ENCODE measurements at regions not wholly inside any gene's neighbourhood (a gene's known extent, or its start where the extent isn't known, plus 50 kb on each side); places are given as distances from the start of the nearest gene placed in this dataset.
"Not testable (repeated sequence)": the region's sequence is repeated elsewhere in the genome, so short reads cannot be mapped to it uniquely, and the experiment has no call there.

DNA sequence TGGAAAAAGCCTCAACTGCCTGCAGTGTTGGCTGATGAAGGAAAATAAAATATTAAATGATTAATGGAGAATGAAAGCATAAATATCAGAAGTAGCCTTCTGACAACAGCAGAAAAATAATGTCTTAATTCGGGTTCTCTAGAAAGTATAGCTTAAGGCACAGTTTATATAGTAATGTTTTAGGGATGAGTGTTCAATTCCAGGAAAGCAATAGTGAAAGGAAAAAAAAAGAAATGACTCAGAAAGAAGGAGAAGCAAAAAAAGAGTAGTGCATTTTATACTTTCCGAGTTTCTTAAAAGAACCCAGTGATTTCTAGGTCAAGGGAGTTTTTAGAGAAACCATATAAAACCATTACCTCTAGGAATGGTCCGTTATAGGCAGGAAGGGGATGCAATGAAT lies 137.3 kb downstream of the HTR1B start:
- DNase-seq (ENCODE audit: low read depth in 2 of 2) = no peak

DNA sequence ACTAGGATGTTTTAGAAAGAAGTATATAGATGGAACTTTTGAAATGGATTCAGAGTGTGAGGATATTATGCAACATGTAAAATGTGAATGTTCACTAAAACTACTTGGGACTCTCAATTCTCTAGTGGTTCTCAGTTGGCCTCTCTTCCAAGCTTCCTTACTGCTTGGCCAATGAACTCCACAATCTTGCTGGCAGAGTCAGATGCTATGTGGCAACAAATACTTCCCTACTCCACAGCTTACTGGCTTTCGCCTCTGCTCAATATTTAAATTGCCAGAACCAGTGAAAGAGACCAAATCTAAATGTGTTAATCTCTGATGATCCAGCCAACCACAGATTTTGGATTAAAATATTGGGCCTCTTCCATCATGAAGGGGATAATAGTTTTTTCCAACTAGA lies 138.4 kb downstream of the HTR1B start:
- DNase-seq (ENCODE audit: low read depth in 2 of 2) = no peak

DNA sequence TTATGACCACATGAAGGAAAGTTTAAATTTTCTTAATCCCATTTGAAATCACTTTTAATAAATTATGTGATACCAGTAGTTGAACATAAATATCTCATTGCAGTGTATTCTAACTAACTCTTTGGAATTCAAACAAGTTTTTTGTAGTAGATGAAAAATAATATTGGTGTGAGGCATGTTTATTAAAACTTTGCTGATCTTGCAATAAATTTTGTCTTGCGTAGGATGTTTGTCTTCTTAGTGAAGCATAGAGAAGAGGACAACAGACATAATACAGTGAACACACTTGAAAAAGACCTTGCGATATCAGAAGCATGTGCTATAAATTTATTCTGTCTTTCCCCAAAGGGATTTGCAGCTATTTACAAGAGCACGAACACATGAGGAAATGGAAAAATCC lies 140.7 kb downstream of the HTR1B start:
- DNase-seq (ENCODE audit: low read depth in 2 of 2) = no peak

DNA sequence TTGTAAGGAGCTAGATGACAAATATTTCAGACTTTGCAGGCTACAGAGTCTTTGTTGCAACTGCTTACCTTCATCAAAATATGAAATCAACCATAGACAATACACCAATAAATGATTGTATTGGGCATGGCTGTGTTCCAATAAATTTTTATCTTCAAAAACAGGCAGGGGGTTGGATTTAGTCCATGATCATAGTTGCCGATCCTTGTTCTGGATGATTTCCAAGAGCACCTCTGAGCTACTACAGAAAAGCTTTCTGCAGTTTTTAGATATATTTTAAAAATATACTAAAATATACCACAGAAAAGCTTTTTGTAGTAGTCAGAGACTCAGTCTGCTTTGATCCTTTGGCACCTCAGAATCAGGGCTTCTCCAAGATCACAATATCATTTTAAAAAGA lies 145.0 kb downstream of the HTR1B start:
- DNase-seq (ENCODE audit: low read depth in 2 of 2) = peak; percentile 23 to 40

DNA sequence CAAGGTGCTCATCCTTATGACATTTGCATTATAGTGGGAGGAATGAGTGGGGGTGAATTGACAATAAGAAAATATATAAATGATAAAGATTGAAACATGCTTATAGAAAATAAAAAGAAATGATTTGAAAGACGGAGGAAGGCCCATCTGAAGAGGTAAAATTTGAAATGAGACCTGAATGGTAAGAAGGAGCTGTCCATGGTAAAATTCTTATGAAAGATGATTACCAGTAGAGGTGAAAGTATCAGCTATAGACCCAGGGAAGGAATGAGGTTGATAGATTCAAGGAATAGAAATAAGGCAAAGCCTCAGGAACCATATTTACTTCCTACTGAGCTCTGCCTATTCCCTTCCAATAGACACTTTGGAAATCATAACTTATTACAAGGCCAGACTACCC lies 149.7 kb downstream of the HTR1B start:
- DNase-seq (ENCODE audit: low read depth in 2 of 2) = no peak

DNA sequence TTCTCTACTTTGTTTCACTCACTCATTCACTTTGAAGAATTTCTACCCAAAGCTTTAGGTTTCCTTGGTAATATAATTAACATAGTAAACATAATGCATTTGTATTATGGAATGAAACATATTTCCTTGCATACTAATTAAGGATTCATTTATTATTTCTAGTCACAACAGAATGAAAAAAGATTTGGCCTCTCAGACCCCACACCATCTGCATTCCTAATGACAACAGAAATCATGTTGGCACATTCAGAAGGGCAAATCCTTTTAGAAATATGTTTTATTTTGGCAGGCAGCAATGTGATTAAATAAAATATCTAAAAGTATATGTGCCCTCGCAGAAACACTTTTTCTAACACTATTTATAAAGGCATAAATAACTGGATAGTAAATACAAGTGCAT lies 163.4 kb downstream of the HTR1B start:
- DNase-seq (ENCODE audit: low read depth in 2 of 2) = no peak

DNA sequence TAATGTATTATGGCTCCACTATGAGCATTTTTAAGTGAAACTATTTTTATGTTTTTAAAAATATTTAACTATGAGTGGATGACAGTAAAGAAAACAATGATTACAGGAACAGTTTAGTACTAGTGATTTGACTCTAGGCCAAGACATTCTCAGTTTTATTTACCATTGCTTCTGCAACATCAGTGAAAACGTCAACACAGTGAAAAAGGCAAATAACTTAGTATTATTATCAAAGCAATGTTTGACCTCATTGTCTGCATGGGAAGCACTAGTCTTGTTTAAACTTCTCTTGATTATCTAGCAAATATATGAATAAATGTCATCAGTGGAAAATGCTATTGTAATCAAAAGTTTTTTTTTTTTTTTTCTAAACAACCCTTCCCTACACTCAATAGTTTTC lies 165.0 kb downstream of the HTR1B start:
- peak; percentile 44 to 58 for DNase-seq (ENCODE audit: low read depth in 2 of 2)

DNA sequence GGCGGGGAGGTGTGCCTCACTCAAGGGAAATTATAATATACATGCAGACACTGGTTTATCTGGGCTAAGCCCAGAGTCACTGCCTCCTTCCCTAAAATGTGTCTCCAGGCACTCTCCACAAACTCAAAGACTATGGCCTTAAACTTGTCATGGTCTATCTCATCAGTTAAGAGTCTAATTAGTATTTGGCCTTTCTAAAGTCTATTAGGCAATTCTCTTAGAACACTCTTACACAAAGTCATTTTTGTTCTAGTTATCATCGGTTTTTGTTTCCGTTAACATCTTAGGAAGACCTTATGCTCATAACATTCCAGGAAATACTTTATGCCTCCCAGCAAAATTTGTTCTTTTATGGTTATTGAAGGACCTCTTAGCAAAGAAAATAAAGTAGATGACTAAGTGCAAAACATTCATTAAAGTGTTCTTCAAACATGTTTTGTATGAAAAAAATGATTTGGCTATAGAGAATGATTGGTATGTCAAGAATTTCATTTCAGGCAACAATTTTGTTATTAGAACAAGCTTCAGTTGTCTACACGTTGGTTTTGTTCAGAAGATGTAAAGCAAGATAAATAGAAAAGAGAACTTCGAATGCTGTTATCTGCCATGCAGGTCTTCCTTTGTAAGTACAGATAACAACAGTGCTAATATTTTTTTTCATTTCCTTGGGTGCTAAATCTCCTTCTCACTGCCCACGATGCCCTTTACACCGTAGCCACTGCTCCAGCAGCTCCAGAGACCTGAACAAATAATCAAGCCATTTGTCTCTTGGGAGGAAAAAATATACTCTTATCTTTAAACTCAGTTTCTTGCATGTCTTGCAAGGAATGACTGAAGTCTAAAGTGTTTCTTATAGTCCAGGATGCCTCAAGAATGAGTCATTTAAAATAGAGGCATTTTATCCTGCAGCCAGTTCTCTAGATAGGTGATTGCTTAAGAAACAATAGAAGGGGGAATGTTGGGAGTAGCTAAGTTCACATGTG lies 170.4 kb downstream of the HTR1B start:
- peak; percentile 40 to 86 for DNase-seq (ENCODE audit: low read depth in 2 of 2)

DNA sequence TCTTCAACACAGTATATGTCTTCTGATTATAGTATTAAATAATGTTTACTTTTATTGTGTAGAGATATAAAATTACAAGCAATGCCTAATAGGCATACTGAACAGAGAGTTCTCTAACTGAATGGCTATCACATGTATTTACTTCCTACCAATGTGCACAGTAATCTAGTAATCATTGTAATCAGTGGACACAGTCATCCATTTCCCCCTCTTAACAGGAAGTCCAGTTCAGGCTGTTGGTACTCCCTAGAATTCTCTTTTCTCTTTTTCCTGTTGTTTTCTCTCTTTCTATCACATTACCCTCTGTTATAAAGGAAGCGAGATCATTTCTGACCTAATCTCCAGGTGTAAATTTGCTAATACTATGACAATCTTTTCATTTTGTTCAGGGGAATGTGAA lies 172.5 kb downstream of the HTR1B start:
- DNase-seq (ENCODE audit: low read depth in 2 of 2) = peak; percentile 32 to 77

DNA sequence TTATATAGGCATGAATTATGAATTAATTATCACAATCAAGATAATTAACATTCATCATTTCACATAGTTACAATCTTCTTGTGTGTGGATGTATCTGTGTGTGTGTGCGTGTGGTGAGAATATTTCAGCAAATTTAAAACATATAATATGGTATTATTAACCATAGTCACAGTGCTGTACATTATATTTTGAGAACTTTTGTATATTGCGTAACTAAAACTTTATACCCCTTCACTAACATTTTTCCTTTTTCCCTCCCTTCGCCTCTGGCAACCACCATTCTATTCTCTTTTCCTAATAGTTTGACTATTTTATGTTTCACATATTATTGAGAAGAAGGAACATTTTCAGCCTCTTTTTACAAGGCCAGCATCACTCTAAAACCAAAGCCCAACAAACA lies 176.8 kb downstream of the HTR1B start:
- DNase-seq (ENCODE audit: low read depth in 2 of 2) = no peak

DNA sequence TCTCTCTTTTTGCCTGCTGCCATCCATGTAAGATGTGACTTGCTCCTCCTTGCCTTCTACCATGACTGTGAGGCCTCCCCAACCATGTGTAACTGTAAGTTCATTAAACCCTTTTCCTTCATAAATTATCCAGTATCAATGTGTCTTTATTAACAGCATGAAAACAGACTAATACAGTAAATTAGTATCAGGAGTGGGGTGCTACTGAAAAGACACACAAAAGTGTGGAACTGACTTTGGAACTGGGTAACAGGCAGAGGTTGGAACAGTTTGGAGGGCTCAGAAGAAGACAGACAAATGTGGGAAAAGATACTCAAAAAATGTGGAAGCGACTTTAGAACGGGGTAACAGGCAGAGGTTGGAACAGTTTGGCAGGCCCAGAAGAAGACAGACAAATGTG lies 189.4 kb downstream of the HTR1B start:
- DNase-seq (ENCODE audit: low read depth in 2 of 2) = no peak

DNA sequence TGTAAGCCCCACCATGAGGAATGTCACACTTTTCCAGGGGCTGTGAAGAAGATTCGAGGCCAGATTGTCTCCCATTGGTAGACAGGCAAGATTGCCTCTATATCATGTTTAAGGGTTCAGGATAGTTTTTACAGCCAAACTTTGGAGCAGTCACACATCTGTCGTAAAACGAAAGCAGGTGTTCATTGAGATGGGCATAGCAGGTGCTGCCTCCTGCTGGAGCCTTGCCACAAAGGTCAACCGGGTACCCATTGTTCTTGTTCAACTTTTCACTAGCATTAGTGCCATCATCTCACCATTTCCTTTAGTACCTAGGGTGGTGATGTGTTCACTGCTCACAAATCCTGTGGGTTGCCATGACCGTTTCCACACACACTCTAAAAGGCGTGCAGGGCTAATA lies 198.3 kb downstream of the HTR1B start:
- no peak for DNase-seq (ENCODE audit: low read depth in 2 of 2)

DNA sequence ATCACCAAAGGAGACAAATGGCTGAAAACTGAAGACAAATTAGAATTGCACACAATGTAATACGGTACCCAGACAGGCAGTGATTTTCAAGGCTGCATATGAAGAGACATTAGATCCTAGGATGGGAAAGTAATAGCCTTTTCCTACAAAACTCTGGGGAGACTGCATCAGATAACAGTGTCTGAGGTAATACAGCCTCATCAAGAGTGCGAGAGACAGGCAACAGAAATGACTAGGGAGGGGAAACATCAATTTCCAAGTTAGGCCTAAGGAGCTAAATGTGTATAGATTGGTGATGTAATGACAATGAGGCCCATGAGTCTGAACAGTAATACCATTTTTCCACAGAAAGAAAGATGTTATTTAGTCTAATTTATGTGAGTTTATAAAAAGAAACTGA lies 200.3 kb downstream of the HTR1B start:
- DNase-seq (ENCODE audit: low read depth in 2 of 2) = no peak

DNA sequence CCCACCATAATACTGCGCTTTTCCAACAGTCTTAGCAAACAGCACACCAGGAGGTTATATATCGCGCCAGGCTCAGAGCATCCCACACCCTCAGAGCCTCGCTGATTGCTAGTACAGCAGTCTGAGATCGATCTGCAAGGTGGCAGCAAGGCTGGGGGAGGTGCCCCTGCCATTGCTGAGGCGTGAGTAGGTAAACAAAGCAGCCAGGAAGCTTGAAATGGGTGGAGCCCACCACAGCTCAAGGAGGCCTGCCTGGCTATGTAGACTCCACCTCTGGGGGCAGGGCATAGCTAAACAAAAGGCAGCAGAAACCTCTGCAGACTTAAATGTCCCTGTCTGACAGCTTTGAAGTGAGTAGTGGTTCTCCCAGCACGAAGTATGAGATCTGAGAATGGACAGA lies 211.5 kb downstream of the HTR1B start:
- DNase-seq (ENCODE audit: low read depth in 2 of 2) = not testable (repeated sequence)

DNA sequence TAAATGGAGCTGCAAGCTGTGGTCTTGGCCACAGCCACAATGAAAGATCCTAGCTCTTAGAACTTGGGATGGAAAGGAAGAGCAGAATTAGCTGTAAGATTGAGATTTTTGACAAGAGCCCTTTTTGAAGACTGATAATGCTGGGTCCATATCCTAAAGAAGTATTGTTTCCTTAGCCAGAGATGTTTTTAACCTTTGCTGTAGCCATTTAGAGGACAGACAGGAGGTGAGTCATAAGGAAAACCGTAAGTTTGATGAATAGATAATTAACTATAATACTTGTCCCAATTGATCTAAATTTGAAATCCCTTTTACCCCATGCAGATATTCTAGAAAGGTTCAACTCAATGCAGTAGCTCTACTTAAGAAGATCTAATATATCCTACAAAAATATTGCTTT lies 213.7 kb downstream of the HTR1B start:
- peak in 1 of 2 donors; percentile 15 for DNase-seq (ENCODE audit: low read depth in 2 of 2)

DNA sequence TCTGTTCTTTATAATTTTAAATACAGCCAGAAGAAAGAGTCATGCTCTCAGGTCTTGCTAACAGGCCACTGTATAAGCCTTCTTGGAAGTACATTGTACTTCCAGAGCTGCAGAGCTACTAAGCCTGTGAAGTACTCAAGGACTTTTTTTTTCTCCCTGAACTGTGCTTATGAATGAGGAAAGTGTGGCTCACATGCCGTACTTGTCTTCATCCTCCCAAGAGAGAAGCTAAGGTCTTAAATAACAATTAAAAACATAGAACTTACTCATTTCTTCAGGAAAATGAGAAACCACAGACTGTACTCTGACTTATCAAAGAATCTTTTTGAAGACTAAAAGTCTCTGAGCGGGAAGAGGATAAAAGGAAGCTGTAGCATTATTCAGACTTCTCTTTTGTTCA lies 218.3 kb downstream of the HTR1B start:
- peak in 1 of 2 donors; percentile 43 for DNase-seq (ENCODE audit: low read depth in 2 of 2)

DNA sequence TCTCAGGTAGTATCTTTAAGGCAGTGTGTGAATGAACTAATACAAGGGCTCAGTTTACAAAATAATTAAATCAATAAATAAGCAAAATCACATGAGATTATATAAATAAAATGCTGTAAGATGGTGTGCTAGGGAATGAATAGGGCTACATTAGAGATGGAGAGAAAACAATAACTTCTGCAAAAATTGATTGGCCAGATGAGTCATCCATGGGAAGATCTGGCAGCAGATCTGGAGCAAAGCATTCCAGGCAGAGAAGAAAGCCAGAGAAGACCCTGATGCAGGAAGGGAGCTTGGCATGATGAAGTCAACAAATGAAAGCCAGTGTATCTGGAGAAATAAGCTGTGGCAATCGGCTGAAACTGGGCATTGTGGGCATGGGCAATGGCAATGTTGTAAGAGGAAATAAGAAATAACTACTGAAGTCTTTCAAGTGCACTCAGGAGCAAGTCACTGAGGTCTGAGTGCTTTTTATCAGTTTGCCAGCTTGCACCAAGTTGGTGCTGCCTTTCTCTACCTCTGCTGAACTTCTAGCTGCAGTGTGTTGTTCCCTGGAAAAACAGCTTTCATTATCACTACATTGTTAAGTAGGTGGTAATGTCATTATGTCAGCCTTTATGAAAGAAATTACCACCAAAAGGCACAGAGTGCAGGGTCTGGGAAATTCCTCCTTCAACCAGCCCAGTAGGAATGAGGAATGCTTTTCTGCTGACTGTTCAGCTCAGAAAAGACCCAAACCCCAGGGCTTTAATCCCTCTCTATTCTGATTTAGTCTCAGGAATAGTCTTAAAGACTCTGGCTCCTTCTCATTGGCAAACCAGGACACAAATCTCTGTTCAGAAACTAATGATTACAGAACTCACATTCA lies 231.6 kb downstream of the HTR1B start:
- DNase-seq (ENCODE audit: low read depth in 2 of 2) = peak in 1 of 2 donors; percentile 42

DNA sequence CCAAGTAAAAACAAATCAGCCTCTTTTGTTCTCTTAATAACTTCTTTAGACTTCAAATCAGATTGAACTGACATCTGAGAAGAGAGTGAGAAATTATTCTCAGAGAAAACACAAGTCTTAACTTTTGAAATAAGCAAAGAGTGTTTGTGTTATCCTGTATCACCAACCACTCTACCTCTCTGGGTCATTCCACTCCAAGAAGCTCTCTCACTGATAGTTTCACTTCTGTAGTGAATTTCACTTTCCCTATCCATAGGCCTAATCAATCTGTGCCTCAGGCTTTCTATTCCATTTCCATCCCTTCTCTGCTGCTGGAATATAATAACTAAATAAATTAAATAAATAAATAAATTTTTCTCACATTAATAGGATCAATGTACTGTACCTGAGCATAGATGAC lies 235.0 kb downstream of the HTR1B start:
- DNase-seq (ENCODE audit: low read depth in 2 of 2) = no peak

DNA sequence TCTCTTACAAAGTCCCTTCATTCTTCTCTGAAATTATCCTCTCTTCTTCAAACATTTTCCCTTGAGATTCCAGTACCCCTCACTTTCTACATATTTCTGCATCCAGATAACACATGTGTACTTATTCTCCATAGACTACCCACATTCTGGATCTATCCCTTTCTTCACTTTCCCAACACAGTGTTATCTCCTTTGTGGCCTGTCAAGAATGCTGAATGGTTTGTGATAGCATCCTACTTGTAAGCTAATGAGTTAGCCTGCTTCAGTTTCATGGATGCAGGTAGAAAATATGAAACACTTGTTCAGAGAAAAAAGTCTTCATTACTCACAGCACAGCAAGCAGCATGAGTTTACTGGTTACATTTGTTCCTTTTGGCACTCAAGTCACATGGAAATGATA lies 245.4 kb downstream of the HTR1B start:
- DNase-seq (ENCODE audit: low read depth in 2 of 2) = no peak

DNA sequence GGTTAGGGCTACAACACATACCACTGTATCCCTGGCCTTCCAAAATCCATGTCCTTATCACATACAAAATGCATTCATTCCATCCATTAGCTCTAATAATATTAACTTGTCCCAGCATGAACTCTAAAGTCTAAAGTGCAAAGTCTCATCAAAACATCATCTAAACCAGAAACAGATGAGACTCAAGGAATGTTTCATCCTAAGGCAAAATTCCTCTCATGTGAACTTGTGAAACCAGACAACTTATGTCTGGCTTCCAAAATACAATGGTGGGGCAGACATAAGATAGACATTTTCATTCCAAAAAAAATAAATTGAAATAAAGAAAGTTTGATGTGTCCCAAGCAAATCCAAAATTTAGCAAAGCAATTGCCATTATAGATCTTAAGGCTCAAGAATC lies 257.4 kb downstream of the HTR1B start:
- no peak for DNase-seq (ENCODE audit: low read depth in 2 of 2)

DNA sequence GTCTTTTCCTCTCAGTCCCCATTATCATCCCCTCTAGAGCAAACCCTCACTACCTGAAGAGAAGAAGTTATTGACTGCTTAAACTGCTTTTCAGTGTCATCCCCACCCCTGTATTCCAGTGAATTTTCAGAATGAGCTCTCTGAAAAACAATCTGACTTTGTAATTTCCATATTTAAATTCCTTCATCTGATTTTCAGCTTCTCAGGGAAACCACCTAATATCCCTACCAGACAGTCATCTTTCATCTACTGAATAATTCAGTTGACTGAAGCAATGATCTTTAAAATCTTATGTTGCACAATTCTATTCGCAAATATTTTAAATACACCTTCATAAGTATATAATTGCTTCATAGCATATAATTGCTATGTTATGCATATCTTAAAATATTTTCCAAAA lies 258.7 kb downstream of the HTR1B start:
- no peak for DNase-seq (ENCODE audit: low read depth in 2 of 2)

DNA sequence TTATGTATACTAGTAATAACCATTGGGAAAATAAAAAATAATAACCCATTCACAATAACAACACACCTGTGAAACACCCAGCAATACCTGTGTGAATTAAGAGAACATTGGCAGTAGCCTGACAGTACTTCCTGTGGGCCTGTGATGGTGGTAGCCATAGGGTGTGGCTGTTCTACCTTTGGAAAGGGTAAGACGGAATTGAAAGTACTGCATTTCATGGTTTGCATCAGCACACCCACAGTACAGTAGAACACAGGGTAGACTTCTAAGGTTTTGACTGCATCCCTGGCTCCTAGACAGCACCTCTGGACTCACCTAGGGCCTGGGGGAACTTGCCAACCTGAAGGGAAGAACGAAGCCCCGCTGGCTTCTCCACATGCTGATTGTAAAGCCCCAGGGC lies 279.8 kb downstream of the HTR1B start:
- no peak for DNase-seq (ENCODE audit: low read depth in 2 of 2)

DNA sequence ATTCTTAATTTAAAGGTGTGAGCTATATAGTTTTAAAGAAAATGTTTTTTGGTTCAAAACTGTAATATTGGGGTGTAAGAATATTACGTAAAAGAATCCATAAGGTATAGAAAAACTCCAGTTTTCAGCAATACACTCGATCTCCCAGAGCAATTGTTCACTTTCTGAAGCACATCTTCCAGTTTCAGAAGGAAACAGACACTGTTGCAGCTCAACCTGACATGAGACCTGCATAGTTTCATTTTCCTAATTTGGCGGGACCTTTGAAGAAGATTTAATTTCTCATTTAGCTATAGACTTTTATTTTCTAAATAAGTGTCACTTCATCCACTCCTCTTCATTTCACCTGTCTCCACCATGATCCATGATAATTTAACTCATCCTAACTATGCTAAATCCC lies 281.5 kb downstream of the HTR1B start:
- DNase-seq (ENCODE audit: low read depth in 2 of 2) = no peak

Data from dermis microvascular lymphatic vessel endothelial cell (primary cell).